ENCODE measurements at regions not wholly inside any gene's neighbourhood (a gene's known extent, or its start where the extent isn't known, plus 50 kb on each side); places are given as distances from the start of the nearest gene placed in this dataset.

DNA sequence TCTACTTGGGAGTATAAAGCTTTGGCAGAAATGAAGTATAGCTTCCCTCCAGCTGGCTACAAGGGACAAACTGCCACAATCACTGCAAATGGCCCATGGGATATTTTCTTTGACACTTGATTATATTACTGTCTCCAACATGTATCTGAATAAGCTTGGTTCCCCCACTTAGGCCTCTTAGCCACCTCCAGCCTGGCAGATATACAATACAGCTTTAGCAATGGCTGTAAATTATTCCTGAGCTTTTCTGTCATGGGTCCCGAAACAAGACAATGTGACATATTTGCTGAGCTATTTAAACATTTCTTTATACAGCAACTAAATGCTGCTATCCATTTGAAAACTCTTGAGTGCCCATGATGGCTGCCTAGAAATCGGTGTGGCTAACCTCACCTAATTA is 406.2 kb downstream of the SUCLG1 start:
- TF ChIP-seq, protein P1, sequence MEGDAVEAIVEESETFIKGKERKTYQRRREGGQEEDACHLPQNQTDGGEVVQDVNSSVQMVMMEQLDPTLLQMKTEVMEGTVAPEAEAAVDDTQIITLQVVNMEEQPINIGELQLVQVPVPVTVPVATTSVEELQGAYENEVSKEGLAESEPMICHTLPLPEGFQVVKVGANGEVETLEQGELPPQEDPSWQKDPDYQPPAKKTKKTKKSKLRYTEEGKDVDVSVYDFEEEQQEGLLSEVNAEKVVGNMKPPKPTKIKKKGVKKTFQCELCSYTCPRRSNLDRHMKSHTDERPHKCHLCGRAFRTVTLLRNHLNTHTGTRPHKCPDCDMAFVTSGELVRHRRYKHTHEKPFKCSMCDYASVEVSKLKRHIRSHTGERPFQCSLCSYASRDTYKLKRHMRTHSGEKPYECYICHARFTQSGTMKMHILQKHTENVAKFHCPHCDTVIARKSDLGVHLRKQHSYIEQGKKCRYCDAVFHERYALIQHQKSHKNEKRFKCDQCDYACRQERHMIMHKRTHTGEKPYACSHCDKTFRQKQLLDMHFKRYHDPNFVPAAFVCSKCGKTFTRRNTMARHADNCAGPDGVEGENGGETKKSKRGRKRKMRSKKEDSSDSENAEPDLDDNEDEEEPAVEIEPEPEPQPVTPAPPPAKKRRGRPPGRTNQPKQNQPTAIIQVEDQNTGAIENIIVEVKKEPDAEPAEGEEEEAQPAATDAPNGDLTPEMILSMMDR (IDR thresholded peaks at IDR 0.05): no peak
- TF ChIP-seq TFCP2L1 (CRISPR knock-in tag; IDR thresholded peaks at IDR 0.05): no peak
- TF ChIP-seq POLR2A (IDR thresholded peaks at IDR 0.05; ENCODE audit: low read length): no peak
- TF ChIP-seq ZSCAN20 (CRISPR knock-in tag; IDR thresholded peaks at IDR 0.05): no peak
- no peak for TF ChIP-seq BHLHE40 (IDR thresholded peaks at IDR 0.05; ENCODE audit: low read depth, low read length)
- TF ChIP-seq, protein P2, sequence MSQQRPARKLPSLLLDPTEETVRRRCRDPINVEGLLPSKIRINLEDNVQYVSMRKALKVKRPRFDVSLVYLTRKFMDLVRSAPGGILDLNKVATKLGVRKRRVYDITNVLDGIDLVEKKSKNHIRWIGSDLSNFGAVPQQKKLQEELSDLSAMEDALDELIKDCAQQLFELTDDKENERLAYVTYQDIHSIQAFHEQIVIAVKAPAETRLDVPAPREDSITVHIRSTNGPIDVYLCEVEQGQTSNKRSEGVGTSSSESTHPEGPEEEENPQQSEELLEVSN (IDR thresholded peaks at IDR 0.05; ENCODE audit: borderline replicate concordance, low read depth): no peak
- TF ChIP-seq, protein P3, sequence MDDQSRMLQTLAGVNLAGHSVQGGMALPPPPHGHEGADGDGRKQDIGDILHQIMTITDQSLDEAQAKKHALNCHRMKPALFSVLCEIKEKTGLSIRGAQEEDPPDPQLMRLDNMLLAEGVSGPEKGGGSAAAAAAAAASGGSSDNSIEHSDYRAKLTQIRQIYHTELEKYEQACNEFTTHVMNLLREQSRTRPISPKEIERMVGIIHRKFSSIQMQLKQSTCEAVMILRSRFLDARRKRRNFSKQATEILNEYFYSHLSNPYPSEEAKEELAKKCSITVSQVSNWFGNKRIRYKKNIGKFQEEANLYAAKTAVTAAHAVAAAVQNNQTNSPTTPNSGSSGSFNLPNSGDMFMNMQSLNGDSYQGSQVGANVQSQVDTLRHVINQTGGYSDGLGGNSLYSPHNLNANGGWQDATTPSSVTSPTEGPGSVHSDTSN (IDR thresholded peaks at IDR 0.05): no peak
- TF ChIP-seq ZFP36 (IDR thresholded peaks at IDR 0.05; ENCODE audit: borderline replicate concordance, partially characterized antibody): no peak
